ENCODE measurements at regions not wholly inside any gene's neighbourhood (a gene's known extent, or its start where the extent isn't known, plus 50 kb on each side); places are given as distances from the start of the nearest gene placed in this dataset.

GRCh38 chr12:107564946-107565345 lies 120.7 kb upstream of the PWP1 start:
- DNase-seq, result peak; percentile 40

DNA sequence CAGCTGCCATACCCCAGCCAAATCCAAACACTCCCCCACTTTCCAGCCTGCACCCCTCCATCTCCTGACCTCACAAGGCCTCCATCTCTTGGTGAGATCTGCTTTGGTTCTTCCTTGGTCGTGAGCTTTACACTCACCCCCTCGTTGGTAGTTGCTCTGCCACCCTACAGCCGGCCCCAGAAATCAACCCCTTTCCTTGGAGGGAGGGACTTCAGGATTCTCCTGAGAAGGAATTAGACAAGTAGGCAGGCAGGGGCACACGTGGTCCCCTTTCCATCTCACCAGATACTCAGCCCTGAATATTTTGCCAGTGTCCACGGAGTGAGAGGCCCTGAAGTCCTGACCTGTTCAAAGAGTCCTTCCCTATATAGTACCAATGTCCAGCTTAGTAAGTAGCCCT lies 120.0 kb upstream of the PWP1 start:
- DNase-seq, result no peak

DNA sequence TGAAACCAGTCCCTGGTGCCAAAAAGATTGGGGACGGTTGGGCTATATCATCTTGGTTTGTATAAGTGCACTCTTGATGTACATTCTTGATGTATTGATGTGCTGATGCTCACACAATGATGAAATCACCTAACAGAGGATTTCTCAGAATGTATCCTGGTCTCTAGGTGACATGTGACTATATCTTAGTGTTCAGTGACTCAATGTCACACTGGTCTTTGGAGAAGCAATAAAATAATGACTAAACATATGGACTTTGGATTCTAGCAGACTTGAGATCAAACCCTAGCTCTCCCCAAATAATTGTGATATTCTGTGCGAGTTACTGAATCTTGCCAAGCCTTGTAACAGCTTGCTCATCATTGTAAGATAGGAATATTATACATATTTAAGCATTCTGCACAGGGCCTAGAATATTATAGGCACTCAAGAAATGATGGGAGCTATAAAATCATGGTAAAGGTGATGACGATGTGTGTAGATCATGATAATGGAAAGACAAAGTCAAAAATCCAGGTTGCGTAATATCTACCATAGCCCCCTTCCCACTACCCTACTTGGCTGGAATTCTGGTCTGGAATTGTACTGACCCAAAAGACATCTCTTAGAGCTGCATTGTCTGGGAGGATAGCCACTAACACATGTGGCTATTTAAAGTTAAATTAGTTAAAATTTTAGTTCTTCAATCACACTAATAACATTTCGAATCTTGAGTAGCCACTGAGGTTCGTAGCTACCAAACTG lies 117.6 kb upstream of the PWP1 start:
- DNase-seq, result no peak

- DNase-seq, result no peak
These were observed 116.9 kb upstream of the PWP1 start for GRCh38 chr12:107568718-107569117.

DNA sequence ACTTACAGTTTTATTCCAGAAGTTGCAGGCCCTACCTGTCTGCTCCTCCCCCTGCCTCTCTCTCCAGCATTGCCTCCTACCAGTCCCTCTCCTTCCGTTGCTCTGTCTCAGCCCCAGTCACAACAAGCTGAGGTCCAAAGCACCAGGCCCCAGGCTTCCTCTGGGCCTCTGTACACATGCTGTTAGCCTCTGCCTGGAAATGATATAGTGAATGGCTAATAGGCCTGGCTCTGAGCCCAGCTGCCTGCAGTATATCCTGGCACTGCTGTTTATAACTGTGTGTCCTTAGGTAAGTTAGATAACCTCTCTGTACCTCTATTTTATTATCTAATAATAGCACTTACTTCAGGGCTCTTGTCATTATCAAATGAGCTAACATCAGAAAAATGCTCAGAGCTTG lies 114.9 kb upstream of the PWP1 start:
- no peak for DNase-seq

DNA sequence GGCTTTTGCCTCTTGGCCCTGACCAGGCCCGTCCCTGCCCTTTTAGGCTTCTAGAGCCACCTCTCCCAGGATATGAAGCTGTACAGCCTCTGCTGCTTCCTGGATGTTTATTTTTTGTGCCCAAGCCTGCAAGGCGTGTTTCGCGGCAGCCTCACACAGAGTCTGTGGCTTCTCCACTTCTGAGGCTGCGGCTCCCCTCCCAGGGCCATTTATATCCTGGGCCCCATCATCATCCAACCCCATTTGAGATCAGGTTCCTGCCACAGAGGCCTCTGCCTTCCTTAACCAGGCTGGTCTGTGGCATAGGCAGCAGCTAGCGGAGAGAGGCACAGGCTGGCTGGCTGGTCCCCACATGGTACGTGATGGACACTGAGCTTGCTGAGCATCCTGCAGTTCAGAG lies 114.1 kb upstream of the PWP1 start:
- DNase-seq, result no peak

- DNase-seq, result no peak
These were observed 110.9 kb upstream of the PWP1 start for GRCh38 chr12:107574691-107575090.

GRCh38 chr12:107580750-107581618 lies 104.6 kb upstream of the PWP1 start:
- no peak for DNase-seq

GRCh38 chr12:107581619-107582015 lies 104.0 kb upstream of the PWP1 start:
- DNase-seq, result no peak

DNA sequence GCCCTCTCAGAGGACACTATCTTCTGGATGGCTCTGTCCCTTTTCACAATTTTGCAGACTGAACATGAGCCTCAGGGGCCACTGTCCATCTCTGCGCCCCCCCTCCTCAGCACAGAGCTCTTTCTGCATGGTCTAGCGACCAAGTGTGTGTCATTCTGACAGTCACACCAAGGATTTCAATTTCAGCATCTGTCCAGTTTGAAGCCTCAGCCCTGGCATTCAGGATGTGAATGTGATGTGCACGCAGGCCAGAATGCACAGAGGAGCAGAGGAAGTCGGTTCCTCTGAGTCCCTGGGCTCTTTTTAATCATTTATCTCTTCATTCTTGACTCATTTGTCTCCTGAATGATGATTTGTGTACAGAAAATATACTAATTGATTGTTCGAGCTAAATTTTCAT lies 102.0 kb upstream of the PWP1 start:
- no peak for DNase-seq

DNA sequence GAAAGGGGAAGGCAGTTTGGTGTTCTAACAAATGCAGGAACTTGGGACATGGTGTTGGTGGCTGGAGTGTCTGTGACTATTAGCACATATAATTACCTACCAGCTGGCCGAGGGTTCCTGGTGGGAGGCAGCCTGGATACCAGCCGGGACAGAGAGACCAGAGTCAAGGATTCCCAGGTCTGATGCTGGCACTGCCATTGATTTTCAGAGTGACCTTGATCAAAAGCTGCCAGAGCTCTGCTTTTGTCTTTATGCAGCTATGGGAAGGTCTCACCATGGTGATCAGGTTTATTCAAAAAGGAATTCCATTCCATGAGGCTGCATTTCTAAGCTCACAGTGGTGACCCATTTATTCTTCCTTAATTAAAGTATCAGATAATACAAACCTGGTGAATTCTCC lies 101.0 kb upstream of the PWP1 start:
- peak; percentile 51 for DNase-seq

DNA sequence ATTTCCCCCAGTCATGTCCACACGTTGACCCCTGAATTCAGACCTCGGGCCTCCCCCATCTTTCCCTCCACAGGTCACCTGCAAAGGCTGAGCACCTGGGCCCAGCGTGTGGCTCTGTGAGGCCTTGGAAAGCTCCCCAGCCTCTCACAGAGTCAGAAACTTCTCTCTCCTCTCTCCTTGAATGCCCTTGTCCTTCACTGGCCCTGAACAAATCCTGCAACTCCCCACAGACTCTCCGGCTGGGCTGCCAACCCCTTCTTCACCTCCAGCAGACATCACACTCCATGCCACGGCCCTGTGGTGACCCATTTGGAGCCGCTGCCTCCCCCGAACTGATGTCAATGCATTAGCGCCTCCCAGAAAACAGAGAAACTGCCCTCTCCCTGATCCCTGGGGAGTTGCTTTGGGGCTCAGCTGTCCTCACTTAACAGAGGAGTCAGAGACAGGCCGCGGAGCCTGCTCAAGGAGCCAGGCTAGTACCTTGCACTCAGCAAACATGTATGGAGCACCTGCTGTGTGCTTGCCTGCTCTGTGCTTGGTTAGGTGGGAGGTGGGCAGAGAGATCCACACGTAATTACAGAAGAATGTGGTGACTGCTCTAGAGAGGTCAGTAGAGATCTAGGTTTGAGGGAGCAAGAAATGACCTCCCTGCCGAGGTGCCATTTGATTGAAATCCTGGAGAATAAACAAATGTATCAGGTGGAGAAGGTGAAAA lies 99.2 kb upstream of the PWP1 start:
- DNase-seq, result no peak

DNA sequence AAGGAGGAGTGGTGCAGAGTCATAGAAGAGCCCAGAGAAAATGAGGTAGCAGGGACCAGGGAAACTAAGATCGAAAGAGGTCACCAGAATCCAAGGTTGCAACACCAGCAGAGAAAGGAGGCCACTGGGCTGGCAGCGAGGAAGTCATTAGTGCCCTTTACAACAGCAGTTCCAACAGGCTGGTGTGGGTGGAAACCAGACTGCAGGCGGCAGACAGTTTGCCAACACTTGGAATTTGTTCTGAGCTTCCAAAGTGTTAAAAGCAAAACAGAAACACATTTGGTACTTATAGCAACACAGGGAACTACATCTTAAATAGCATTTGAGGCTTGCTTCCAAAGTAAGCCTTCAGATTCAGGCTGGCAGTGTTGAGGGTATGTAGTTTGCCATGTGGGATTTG lies 95.2 kb upstream of the PWP1 start:
- no peak for DNase-seq

DNA sequence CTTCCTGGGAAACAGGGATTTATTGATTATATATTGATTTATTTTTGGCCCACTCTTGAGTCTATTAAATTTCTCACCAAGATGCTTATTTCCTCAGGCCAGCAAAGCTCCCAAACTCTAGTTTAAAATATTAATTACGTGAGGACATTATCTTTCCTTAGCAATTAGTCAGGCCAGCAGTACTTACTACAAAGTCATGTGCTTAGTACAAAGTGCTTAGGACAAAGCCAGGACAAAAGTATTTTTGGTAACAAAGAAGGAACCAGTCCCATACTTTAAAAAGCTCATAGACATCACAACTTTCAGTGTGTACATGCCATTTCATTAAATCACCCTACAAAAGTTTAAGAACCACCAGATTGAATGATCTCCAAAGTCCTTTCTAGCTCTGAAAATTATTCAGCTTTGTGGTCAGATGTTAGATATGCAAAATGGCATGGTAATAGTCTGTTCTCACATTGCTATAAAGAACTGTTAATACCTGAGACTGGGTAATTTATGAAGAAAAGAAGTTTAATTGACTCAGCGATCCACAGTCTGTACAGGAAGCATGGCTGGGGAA lies 94.7 kb upstream of the PWP1 start:
- DNase-seq, result no peak

GRCh38 chr12:107593713-107594381 lies 91.8 kb upstream of the PWP1 start:
- DNase-seq, result no peak

DNA sequence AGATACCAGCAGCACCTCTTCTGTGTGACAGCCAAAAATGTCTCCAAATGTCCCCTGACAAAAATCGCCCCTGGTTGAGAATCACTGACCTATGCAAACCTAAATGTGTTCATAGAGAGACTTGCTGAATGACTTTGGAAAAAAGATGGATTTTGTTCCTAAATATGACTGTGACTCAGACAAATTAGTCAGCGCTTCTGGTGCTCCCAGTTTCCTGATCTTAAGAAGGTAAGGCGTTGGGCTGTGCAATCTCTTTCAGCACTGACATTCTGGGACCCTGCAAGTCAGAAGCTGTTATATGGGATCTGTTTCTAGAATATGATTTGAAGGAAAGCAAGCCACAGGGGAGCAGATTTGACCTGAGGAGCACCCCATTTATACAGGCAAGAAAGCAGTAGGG lies 90.6 kb upstream of the PWP1 start:
- no peak for DNase-seq

DNA sequence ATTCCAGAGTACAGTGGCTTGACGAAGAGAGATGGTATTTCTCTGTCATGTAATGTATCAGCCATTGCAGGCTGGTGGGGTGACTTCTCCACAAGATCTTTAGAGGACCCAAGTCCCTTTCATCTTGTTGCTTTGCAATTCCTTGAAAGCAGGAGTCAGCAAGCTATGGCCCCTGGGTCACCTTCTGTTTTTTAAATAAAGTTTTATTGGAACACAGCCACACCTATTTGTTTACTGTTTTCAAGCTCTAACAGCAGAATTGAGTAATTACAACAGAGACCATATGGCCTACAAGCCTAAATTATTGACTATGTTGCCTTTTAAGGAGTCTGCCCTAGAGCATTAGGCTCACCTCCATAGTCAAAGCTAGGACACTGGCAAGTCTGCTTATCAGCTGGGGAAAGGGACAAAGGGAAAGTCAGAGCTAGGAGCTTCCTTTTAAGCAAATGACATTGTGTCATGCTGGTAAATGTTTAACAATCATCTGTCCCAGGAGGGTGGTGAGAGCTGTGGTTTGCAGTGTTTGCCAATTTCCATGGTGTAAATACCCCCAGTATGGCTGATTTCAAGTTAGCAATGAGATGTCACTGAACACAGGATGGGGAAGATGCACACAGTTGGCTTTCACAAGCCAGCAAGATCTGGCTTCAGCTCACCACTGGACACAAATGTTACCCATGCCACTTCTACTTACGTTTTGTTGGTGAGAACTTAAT lies 87.7 kb upstream of the PWP1 start:
- DNase-seq, result no peak

DNA sequence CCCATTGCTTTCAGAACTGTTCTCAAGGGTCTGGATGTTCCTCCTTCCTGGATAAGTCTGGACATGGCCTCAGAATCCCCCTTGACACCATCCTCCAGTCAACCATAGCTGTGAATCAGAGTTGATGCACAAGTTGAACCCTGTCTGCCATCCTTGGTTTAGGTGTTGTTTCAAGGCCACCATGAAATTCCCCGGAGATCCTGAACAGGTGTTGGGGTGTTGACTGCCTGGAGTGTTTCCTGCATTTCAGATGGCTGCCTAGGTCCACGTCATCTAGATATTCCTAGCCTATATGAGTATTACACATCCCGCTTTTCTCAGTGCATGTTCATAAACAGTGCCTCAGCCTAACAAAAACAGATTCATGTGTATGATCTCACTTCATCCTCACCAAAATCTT lies 86.7 kb upstream of the PWP1 start:
- no peak for DNase-seq

DNA sequence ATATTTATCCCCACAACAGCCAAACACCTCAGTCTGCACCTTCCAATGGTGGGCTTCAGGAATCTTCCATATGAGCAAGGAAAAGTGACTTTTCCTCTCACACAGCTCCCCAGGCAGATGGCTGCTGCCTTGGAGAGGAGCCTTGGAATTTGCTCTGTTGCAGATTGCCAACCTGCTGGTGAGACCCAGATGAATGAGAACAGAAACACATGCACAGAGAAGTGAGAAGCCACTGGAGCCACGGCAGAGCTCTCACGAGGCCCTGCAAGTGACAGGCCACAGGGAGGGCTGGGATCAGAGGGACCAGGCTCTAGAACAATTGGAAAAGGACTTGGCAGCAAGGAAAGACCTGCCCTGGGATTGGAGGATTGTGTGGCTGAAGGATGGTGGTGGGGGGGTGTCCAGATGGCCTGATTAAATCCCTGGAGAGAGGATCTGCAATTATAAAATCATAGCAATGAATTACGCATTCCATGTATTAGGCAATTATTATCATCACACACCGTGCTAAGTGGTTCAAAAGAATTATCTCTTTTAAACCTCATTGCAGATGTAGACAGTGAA lies 84.9 kb upstream of the PWP1 start:
- no peak for DNase-seq

GRCh38 chr12:107602446-107602845 lies 83.2 kb upstream of the PWP1 start:
- no peak for DNase-seq

DNA sequence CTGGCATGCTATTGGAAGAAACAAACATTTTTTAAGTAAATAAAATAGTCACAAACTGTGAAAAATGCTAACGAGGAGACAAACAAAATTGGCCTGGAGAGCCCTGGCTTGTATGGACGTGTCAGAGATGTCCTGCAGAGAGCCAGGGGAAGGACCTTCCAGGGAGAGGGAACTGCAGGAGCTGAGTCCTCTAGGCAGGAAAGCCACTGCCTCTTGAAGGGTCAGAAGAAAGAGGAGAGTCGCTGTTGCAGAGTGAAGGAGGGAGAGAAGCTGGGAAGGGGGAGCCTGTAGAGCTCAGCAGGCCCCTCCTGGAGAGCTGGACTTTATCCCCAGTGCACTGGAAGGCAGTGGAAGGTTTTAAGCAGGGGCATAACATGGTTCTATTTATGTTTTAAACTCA lies 80.3 kb upstream of the PWP1 start:
- DNase-seq, result peak; percentile 30

All from NCI-H146 (cell line).